AG08395 (cell line): ENCODE measurements at regions not wholly inside any gene's neighbourhood (a gene's known extent, or its start where the extent isn't known, plus 50 kb on each side); places are given as distances from the start of the nearest gene placed in this dataset.
"Not testable (repeated sequence)": the region's sequence is repeated elsewhere in the genome, so short reads cannot be mapped to it uniquely, and the experiment has no call there.

Source experiments
- DNase-seq: peaks from one replicate; pipeline ENCODE4 v3.0.0; 2012; ENCODE audit warnings: mixed read lengths, low spot score

GRCh38 chr6:112659912-112660311 lies 312.8 kb downstream of the RFPL4B start:
- DNase-seq: no peak

GRCh38 chr6:112660626-112661025 lies 313.5 kb downstream of the RFPL4B start:
- no peak for DNase-seq

- DNase-seq: no peak
Measured at GRCh38 chr6:112663698-112664097, 316.6 kb downstream of the RFPL4B start.

GRCh38 chr6:112665114-112665513 lies 318.0 kb downstream of the RFPL4B start:
- DNase-seq: peak; percentile 20

GRCh38 chr6:112665815-112666214 lies 318.7 kb downstream of the RFPL4B start:
- peak; percentile 22 for DNase-seq

GRCh38 chr6:112667427-112667826 lies 320.3 kb downstream of the RFPL4B start:
- no peak for DNase-seq

- peak; percentile 5 for DNase-seq
Measured at GRCh38 chr6:112680091-112680490, 333.0 kb downstream of the RFPL4B start.

- no peak for DNase-seq
Measured at GRCh38 chr6:112682071-112682470, 334.9 kb downstream of the RFPL4B start.

- DNase-seq: no peak
Measured at GRCh38 chr6:112683106-112683505, 336.0 kb downstream of the RFPL4B start.

- DNase-seq: peak; percentile 65
Measured at GRCh38 chr6:112683926-112684325, 336.8 kb downstream of the RFPL4B start.

- DNase-seq: not testable (repeated sequence)
Measured at GRCh38 chr6:112685521-112686220, 338.5 kb downstream of the RFPL4B start.

- DNase-seq: not testable (repeated sequence)
Measured at GRCh38 chr6:112688487-112689165, 341.5 kb downstream of the RFPL4B start.

- not testable (repeated sequence) for DNase-seq
Measured at GRCh38 chr6:112689183-112689858, 342.2 kb downstream of the RFPL4B start.

GRCh38 chr6:112690497-112691202 lies 343.5 kb downstream of the RFPL4B start:
- DNase-seq: peak; percentile 31

- DNase-seq: peak; percentile 84
Measured at GRCh38 chr6:112691289-112691688, 344.2 kb downstream of the RFPL4B start.

- no peak for DNase-seq
Measured at GRCh38 chr6:112695001-112695400, 347.9 kb downstream of the RFPL4B start.

GRCh38 chr6:112697265-112697664 lies 350.1 kb downstream of the RFPL4B start:
- DNase-seq: no peak

GRCh38 chr6:112701201-112701600 lies 354.1 kb downstream of the RFPL4B start:
- no peak for DNase-seq

- no peak for DNase-seq
Measured at GRCh38 chr6:112710710-112711109, 363.6 kb downstream of the RFPL4B start.

- no peak for DNase-seq
Measured at GRCh38 chr6:112713402-112713801, 366.3 kb downstream of the RFPL4B start.

- DNase-seq: no peak
Measured at GRCh38 chr6:112717401-112717800, 370.3 kb downstream of the RFPL4B start.

GRCh38 chr6:112717856-112718255 lies 370.7 kb downstream of the RFPL4B start:
- no peak for DNase-seq
